ENCODE measurements at regions not wholly inside any gene's neighbourhood (a gene's known extent, or its start where the extent isn't known, plus 50 kb on each side); places are given as distances from the start of the nearest gene placed in this dataset.

DNA sequence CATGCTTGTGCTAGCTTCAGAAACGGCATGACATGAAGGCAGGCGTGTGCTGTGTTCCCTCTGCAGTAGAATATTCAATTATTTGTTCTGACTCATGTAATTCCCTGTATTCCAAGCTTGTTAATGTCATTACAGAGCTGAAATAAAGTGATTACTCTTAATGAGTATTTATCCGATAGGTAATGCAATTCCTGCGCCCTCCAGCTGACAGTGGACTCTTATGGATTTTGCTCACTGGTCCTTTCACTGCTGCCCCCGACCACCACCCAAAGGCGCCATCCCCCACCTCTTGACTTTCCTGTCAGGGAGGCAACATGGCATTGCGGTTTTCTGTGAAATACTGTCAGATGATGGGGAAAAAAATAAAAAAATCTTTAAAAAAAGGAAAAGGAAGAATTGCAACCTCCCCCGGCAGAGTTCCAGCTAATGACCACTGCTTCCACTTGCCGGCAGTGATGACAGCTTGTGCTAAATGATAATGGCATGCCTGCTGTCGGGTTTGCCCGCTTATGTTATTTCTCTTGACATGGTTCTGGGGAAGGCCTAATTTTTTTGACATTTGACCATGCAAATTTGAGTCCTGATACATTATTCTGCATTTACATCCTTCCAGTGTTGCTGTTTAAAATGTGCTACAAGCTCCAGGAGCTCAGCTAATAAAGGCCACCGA, 335.3 kb upstream of the ADAMTS16 start:
- TF ChIP-seq, protein P1, sequence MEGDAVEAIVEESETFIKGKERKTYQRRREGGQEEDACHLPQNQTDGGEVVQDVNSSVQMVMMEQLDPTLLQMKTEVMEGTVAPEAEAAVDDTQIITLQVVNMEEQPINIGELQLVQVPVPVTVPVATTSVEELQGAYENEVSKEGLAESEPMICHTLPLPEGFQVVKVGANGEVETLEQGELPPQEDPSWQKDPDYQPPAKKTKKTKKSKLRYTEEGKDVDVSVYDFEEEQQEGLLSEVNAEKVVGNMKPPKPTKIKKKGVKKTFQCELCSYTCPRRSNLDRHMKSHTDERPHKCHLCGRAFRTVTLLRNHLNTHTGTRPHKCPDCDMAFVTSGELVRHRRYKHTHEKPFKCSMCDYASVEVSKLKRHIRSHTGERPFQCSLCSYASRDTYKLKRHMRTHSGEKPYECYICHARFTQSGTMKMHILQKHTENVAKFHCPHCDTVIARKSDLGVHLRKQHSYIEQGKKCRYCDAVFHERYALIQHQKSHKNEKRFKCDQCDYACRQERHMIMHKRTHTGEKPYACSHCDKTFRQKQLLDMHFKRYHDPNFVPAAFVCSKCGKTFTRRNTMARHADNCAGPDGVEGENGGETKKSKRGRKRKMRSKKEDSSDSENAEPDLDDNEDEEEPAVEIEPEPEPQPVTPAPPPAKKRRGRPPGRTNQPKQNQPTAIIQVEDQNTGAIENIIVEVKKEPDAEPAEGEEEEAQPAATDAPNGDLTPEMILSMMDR (IDR thresholded peaks at IDR 0.05): no peak
- no peak for TF ChIP-seq POLR2A (IDR thresholded peaks at IDR 0.05)
